Islet precursor cell (in vitro differentiated cells): ENCODE measurements at regions not wholly inside any gene's neighbourhood (a gene's known extent, or its start where the extent isn't known, plus 50 kb on each side); places are given as distances from the start of the nearest gene placed in this dataset.

Experiments
- DNase-seq: peaks from one replicate; pipeline ENCODE4 v3.0.0-alpha.2; 2018

DNA sequence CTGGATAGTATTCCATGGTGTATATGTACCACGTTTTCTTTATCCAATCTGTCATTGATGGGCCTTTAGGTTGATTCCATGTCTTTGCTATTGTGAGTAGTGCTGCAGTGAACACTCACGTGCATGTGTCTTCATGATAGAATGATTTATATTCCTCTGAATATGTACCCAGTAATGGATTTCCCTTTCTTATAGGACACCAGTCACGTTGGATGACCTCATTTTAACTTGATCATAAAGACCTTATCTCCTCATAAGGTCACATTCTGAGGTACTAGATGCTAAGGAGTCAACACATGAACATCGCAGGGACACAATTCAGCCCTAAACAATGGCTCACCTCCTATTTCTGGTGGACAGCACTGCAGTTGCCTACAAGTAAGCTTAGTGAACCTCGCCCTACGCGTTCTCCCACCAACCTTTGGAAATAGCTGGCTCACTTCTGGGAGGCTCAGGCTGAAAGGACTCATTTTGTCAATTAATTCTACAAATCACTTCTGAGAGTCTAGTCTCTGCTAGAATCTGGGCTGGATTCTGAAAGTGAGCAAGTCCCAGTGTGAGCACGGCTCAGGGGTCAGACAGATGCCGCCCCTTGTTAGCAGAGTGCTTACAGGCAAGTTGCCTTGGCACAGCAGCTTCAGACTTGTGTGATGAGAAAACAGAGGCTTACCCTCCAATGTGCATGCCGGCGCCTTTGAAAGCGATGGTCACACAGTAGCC is 183.8 kb upstream of the GSC start:
- no peak for DNase-seq

- DNase-seq, result no peak
These were observed 182.2 kb upstream of the GSC start for GRCh38 chr14:94952097-94952496.

GRCh38 chr14:94946244-94946643 is 176.3 kb upstream of the GSC start:
- no peak for DNase-seq

DNA sequence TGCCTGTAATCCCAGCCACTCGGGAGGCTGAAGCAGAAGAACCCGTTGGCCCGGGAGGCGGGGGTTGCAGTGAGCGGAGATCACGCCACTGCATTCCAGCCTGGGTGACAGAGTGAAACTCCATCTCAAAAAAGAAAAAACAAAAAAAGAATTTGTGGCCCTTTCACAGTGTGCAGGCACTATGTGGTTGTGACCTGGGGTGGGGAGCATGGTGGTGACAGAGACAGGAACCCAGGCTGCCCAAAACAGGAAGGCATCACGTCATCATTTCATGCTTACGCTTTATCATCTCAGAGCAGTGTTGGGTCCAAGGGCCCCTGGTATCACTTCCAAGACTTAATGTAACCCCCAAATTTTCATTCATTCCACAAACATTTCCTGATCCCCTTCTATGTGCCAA is 175.7 kb upstream of the GSC start:
- no peak for DNase-seq

- no peak for DNase-seq
These were observed 174.8 kb upstream of the GSC start for GRCh38 chr14:94944636-94945258.

- DNase-seq, result peak; percentile 33
These were observed 172.7 kb upstream of the GSC start for GRCh38 chr14:94942601-94943000.

DNA sequence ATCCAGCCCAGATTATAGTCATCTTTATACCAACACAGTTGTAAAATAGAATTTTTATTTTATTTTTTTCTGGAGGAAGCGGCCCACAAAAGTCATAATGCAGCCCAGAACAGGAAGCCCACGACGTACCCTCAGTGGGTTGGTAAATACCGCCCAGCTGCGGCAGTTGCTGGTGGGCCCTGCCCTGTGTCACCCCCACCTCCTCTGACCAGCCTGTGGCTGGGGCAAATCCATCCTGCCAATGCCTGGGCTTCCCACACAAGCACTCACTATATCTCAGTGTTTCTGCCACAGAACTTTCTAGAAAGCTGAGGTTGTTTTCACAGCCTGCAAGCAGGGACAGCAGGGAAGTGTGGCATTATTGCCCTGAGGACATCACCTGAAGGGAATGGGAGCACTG is 171.4 kb upstream of the GSC start:
- DNase-seq, result no peak

DNA sequence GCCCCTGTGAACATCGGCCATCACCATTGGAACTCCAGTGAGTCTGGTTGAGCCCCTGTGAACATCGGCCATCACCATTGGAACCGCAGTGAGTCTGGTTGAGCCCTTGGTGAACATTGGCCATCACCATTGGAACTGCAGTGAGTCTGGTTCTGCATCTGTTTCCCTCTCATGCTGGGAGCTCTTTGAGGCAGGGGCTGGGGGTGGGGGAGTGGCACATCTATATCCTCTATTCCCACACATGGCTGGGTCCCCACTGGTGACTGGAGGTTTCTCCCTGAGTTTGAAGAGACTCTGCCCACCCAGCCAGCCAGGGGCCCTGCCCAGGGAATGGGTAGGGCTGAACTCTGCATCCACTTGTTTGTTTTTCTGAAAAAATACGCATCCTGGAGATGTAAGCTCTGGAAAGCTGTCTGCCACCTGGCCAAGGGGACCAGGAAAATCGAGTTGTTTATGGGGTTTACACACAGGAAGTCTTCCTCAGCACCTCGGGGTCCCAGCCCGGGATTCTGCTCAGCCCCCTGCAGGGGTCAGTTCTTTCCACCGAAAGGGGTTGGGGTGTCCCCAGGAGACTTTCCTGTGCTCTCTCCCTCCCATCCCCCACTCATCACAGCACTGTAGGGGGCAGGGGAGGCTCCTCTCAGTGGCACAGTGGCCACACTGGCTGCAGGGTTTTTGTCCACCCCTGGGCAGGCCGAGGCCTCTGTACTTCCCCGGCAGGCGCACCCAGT is 170.5 kb upstream of the GSC start:
- DNase-seq, result no peak

DNA sequence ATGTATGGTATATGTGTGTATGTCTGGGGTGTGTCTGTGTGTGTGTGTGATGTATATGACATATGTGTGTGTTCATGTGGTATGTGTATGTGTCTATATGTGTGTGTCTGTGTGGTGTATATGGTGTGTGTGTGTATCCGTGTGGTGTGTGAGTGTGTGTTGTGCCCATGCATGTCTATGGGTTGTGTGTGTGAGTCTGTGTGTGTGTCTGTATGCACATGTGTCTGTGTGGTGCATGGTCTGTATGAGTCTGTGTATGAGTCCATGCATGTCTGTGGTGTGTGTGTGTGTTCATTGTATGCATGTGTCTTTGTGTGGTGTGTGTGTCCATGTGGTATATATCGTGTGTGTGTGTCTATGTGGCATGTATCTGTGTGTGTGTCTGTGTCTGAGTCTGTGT is 168.1 kb upstream of the GSC start:
- no peak for DNase-seq

DNA sequence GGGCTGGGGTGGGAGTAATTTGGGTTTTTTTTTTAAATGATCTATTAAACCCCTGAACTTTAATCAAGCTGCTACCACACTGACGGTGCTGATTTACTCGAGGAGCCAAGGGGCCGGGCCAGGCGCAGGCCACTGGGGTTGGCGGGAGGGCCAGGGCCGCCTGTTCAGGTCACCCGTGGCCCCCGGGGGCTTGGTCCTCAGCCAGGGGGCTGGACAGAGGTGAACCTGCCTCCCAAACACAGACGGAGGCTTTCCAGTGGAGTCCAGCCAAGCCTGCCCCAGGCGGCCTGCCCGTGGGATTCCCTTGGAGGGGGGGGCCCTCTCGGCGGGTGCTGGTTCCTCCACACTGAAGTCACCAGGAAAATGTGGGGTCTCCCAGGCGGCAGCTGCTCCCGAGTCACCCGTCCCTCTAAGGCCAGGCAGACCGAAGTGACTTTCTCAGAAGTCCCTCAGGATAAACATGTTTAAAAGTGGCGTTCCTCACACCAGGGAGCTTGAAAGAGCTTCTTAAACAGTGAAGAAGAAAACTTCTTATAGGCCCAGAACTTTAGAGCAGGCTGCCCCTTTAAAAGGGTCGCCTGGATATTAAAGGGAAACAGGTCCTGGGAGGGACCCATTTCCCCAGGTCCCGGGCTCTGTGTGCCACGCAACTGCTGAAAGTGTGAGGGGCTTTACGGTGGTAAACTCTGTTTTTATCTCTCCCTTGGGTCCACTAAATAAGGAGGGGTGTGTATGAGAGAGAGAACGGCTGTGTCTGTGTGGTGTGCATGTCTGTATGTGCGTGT is 167.2 kb upstream of the GSC start:
- DNase-seq, result peak; percentile 46

- peak; percentile 32 for DNase-seq
These were observed 166.5 kb upstream of the GSC start for GRCh38 chr14:94936401-94936892.

DNA sequence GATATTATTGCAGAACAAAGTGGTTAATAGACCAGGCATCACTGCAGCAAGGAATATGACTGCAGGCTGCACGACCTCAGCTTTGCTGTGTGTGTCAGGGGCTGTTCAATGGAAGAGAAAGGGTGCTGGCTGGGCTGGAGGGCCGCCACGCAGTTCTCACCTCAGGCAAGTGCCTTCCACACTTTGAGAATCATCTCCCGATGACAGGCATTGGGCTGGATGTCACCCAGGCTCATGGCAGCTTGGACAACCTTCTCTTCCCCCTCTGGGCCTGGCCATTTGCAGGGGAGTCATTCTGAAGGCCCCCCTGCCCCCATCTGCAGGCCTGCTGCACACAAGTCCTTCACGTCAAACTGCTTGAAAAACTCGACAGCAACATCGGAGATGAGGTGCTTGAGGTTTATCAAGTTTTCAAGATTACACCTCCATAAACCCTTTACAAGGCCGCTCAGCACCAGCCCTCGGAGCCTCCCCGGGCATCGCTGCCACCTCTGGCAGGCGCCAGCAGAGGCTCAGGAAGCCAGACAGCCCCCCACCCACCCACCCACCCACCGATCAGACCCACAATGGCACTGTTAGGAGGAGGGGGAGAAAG is 165.9 kb upstream of the GSC start:
- DNase-seq, result no peak

- no peak for DNase-seq
These were observed 164.4 kb upstream of the GSC start for GRCh38 chr14:94934276-94934810.

GRCh38 chr14:94933486-94933885 is 163.6 kb upstream of the GSC start:
- DNase-seq, result no peak

- no peak for DNase-seq
These were observed 162.7 kb upstream of the GSC start for GRCh38 chr14:94932589-94932988.

- no peak for DNase-seq
These were observed 160.8 kb upstream of the GSC start for GRCh38 chr14:94930690-94931089.

DNA sequence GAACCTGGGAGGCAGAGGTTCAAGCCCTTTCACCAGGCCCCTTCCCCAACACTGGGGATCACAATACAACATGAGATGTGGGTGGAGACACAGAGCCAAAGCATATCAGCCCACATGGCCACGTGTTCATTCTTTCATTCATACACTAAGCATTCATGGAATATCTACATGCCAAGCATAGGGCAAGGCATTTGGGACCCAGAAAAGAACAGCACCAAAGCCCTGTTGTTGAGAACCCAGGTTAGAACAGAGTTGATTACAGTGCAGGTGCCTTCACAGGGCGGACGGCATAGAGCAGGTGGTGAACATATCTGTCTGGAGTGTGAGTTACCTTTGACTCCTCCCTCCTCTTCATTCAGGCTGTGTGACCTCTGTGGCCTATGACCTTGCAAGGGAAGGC is 159.4 kb upstream of the GSC start:
- no peak for DNase-seq

DNA sequence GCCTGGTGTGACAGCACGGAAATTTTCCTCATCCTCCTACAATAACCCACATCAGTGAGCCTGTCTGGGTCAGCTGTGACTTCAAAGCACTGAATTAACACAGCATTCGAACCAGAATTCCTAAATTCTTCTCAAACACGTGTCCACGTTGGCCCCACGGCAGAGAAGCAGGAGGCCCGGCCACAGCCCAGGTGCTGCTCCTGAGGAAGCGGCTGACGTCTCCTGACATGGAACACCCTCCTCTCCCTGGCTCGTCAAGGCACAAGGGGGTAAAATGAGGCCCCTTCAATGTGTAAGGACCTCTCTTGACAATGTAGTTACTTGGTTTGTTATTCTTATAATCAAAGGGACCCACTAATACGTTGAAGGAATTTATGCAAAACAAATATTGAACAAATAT is 156.3 kb upstream of the GSC start:
- DNase-seq, result peak; percentile 40

GRCh38 chr14:94925416-94926173 is 155.7 kb upstream of the GSC start:
- DNase-seq, result peak; percentile 33

DNA sequence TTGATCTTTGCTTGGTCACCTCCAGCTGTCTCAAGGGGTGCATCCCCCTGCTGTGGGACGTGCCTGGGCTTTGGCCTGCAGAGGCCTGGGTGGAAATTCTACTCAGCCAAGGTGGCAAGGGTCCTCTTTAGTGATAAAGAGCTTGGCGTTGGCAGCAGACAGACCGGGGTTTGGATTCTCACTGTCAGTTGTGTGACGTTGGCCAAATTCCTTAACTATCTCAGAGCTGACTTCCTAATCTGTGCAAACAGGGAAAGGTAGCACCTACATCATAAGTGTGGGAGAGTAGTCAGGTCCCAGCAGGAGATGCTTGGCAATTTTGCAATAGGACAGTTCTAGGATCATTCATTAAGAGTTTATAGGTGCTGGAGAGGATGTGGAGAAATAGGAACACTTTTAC is 154.3 kb upstream of the GSC start:
- DNase-seq, result peak; percentile 41

DNA sequence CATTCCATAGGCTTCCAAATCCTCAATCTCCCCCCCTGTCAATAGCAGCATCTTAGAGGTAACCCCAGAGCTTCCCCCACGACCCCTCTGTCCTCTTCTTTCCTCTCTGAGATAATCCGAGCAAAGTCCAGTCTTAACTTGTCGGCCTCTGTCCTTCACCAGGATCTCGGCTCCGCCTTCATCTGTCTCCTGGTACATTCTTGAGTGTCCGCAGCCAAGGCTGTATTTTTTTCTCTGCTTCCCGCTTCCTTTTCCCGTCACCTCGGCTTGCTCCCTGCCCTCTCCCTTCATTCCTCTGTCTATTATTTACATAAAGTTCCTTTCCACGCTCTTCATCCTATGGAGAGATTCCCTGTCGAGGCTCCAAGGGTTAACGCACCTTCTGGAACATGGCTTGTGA is 153.9 kb upstream of the GSC start:
- DNase-seq, result peak; percentile 43
